Loucy (cell line): ENCODE measurements at regions not wholly inside any gene's neighbourhood (a gene's known extent, or its start where the extent isn't known, plus 50 kb on each side); places are given as distances from the start of the nearest gene placed in this dataset.

ENCODE experiments used
- EZH2phosphoT487 ChIP-seq: fragments of 200-600 bp; IDR thresholded peaks from 2 replicates; pipeline ENCODE4 v1.6.1; 2018; ENCODE audit warnings: antibody characterized with exemption, mild to moderate bottlenecking, moderate library complexity, borderline replicate concordance
- TF ChIP-seq, protein P1 (sequence below): fragments of 200-600 bp; sonication (generic); conservative IDR thresholded peaks from 2 replicates; pipeline ENCODE4 v1.5.1; 2014; ENCODE audit warnings: mild to moderate bottlenecking, antibody characterized with exemption, low read length

DNA sequence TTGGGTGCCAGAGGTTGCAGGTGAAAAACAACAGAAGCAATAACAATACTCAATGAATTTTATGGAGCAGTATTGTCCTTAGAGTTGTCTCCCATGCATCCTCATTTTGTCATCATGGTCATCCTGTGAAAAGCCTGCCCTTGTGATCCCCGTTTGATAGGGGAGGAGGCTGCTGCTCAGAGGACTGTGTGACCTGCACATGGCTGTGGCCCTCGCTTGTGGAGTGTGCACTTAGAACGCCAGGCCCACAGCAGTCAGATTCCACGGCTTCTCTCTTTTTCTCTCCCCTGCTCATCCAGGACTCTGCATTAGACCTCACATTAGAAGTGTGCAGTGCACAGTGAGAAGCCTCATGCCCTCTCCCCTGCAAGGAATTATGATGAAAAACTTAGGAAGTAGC is 491.1 kb upstream of the KLF6 start:
- TF ChIP-seq, protein P1, sequence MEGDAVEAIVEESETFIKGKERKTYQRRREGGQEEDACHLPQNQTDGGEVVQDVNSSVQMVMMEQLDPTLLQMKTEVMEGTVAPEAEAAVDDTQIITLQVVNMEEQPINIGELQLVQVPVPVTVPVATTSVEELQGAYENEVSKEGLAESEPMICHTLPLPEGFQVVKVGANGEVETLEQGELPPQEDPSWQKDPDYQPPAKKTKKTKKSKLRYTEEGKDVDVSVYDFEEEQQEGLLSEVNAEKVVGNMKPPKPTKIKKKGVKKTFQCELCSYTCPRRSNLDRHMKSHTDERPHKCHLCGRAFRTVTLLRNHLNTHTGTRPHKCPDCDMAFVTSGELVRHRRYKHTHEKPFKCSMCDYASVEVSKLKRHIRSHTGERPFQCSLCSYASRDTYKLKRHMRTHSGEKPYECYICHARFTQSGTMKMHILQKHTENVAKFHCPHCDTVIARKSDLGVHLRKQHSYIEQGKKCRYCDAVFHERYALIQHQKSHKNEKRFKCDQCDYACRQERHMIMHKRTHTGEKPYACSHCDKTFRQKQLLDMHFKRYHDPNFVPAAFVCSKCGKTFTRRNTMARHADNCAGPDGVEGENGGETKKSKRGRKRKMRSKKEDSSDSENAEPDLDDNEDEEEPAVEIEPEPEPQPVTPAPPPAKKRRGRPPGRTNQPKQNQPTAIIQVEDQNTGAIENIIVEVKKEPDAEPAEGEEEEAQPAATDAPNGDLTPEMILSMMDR: no peak
- no peak for TF ChIP-seq EZH2phosphoT487
